Skeletal muscle tissue (tissue), 3 donors: ENCODE measurements at regions not wholly inside any gene's neighbourhood (a gene's known extent, or its start where the extent isn't known, plus 50 kb on each side); places are given as distances from the start of the nearest gene placed in this dataset.

Experiments used
- H3K27ac ChIP-seq: one replicate; pipeline ENCODE4 v1.7.0; 2013; ENCODE audit warnings: mild to moderate bottlenecking, low read depth, low read length, inconsistent platforms
- H3K27me3 ChIP-seq, 3 donors: one replicate each; pipeline ENCODE4 v1.7.0; 2013; ENCODE audit warnings: low read length in 3 of 3; ENCODE audit not compliant: control insufficient read depth in 3 of 3, insufficient read depth in 3 of 3
- H3K36me3 ChIP-seq, 3 donors: one replicate each; pipeline ENCODE4 v1.7.0; 2013; ENCODE audit warnings: low read length in 3 of 3; ENCODE audit not compliant: control insufficient read depth in 3 of 3, insufficient read depth in 3 of 3
- H3K4me1 ChIP-seq, 3 donors: one replicate each; pipeline ENCODE4 v1.7.0; 2013; ENCODE audit warnings: low read length in 3 of 3, mild to moderate bottlenecking in 3 of 3; ENCODE audit not compliant: control insufficient read depth in 3 of 3, insufficient read depth in 3 of 3
- H3K4me3 ChIP-seq, 3 donors: one replicate each; pipeline ENCODE4 v1.7.0; 2013; ENCODE audit warnings: low read length in 3 of 3
- H3K9ac ChIP-seq, 3 donors: one replicate each; pipeline ENCODE4 v1.7.0; 2013; ENCODE audit warnings: low read length in 3 of 3, mild to moderate bottlenecking in 3 of 3, moderate library complexity in 2 of 3, low read depth in 1 of 3
- H3K9me3 ChIP-seq, 3 donors: one replicate each; pipeline ENCODE4 v1.7.0; 2013; ENCODE audit warnings: low read length in 3 of 3; ENCODE audit not compliant: control insufficient read depth in 3 of 3
- donor health status: Osteomylitis.

- Histone ChIP-seq H3K4me3 (no peak overlapping the region), H3K9ac (no peak overlapping the region), H3K9me3 (peaks cover 0 to 2% (median 0%) of the 10 kb centered on the region in 3 donors), H3K36me3 (no peaks in the 10 kb centered on the region), H3K27me3 (no peaks in the 10 kb centered on the region), H3K27ac (no peak overlapping the region), H3K4me1 (no peaks in the 10 kb centered on the region)
Observed at GRCh38 chr2:192473331-192473730, 278.6 kb upstream of the TMEFF2 start.

DNA sequence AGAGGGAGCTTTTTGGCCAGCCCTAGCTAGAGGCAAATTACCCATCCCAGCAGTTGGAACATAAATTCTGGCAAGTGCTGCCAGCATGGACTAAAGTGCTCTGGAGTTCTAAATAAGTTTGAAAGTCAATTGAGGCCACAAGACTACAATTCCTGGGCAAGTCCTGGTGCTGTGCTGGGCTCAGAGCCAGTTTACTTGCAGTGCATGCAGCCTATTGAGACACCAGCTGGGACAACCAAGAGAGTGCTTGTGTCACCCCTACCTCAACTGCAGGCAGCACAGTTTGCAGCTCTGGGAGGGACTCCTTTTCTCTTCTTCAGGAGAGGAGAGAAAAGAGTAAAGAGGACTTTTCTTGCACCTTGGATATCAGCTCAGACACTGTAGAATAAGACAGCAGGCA is 277.2 kb upstream of the TMEFF2 start:
- Histone ChIP-seq H3K9ac (no peak overlapping the region), H3K36me3 (no peaks in the 10 kb centered on the region), H3K27ac (no peak overlapping the region), H3K27me3 (no peaks in the 10 kb centered on the region), H3K4me3 (no peak overlapping the region), H3K4me1 (no peaks in the 10 kb centered on the region), H3K9me3 (peaks cover 0 to 2% (median 0%) of the 10 kb centered on the region in 3 donors)

DNA sequence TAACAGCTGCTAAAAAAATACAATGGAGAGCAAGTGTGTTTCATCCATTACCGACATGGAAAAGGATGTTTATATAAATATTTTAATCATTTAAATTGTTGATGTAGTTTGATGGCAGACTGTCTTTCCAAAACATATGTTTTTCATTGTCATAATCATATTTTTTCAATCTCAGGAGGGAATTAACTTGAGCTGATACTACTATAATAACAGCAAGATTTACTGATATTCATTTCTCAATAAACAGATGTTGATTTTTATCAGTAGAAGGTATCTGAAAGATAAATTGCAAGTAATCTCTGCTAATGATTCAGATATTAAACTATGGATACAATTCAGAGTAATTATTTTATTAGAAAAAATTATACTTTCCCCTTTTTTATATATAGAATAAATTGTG is 274.9 kb upstream of the TMEFF2 start:
- Histone ChIP-seq H3K4me3 (no peak overlapping the region), H3K4me1 (no peaks in the 10 kb centered on the region), H3K27me3 (no peaks in the 10 kb centered on the region), H3K27ac (no peak overlapping the region), H3K36me3 (no peaks in the 10 kb centered on the region), H3K9ac (no peak overlapping the region), H3K9me3 (peaks cover 0 to 2% (median 0%) of the 10 kb centered on the region in 3 donors)

- Histone ChIP-seq H3K27ac (no peak overlapping the region), H3K36me3 (no peaks in the 10 kb centered on the region), H3K9ac (no peak overlapping the region), H3K27me3 (no peaks in the 10 kb centered on the region), H3K4me3 (no peak overlapping the region), H3K9me3 (peaks cover 0 to 2% (median 0%) of the 10 kb centered on the region in 3 donors), H3K4me1 (no peaks in the 10 kb centered on the region)
Observed at GRCh38 chr2:192467953-192468660, 273.4 kb upstream of the TMEFF2 start.

- no peaks in the 10 kb centered on the region for H3K27me3 ChIP-seq
- H3K9ac ChIP-seq: no peak overlapping the region
- H3K9me3 ChIP-seq: peaks cover 0 to 2% (median 0%) of the 10 kb centered on the region in 3 donors
- no peaks in the 10 kb centered on the region for H3K4me1 ChIP-seq
- no peak overlapping the region for H3K4me3 ChIP-seq
- H3K36me3 ChIP-seq: no peaks in the 10 kb centered on the region
- no peak overlapping the region for H3K27ac ChIP-seq
Observed at GRCh38 chr2:192465141-192465540, 270.4 kb upstream of the TMEFF2 start.

DNA sequence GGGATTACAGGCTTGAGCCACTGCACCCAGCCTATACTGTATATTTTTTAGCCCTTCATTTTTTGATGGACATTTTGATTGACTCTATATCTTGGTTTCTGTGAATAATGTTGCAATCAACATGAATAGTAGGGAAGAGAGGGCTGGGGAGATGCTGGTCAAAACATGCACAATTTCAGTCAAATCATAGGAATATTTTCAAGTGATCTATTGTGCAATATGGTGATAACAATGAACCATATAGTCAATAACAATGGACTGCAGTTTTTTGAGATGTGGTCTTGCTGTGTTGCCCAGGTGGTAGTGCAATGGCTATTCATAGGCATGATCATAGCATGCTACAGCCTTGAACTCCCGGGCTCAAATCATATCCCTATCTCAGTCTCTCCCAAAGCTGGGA is 264.7 kb upstream of the TMEFF2 start:
- peaks cover 0 to 2% (median 0%) of the 10 kb centered on the region in 3 donors for H3K9me3 ChIP-seq
- H3K4me1 ChIP-seq: no peaks in the 10 kb centered on the region
- H3K9ac ChIP-seq: no peak overlapping the region
- no peaks in the 10 kb centered on the region for H3K36me3 ChIP-seq
- H3K4me3 ChIP-seq: no peak overlapping the region
- H3K27ac ChIP-seq: no peak overlapping the region
- no peaks in the 10 kb centered on the region for H3K27me3 ChIP-seq

DNA sequence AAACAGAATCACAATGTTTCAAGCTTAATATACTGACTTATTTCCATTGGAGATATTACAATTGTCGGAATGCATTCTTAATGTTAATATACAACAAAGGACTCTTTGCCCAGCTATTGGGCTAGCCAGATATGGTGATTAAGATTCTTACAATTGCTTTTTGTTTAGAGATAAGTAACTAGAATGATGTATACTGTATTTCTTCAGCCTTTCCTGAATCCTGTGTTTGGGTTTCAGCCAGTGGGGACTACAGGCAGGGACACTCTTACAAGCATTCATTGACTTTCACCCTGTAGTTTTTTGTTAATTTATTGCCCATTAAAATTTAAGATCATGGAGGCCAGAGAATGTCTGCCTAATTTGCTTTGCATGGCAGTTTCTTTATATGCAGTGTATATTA is 254.1 kb upstream of the TMEFF2 start:
- no peak overlapping the region for H3K4me3 ChIP-seq
- H3K36me3 ChIP-seq: no peaks in the 10 kb centered on the region
- no peaks in the 10 kb centered on the region for H3K9me3 ChIP-seq
- no peak overlapping the region for H3K27ac ChIP-seq
- H3K4me1 ChIP-seq: no peaks in the 10 kb centered on the region
- H3K9ac ChIP-seq: no peak overlapping the region
- no peaks in the 10 kb centered on the region for H3K27me3 ChIP-seq

DNA sequence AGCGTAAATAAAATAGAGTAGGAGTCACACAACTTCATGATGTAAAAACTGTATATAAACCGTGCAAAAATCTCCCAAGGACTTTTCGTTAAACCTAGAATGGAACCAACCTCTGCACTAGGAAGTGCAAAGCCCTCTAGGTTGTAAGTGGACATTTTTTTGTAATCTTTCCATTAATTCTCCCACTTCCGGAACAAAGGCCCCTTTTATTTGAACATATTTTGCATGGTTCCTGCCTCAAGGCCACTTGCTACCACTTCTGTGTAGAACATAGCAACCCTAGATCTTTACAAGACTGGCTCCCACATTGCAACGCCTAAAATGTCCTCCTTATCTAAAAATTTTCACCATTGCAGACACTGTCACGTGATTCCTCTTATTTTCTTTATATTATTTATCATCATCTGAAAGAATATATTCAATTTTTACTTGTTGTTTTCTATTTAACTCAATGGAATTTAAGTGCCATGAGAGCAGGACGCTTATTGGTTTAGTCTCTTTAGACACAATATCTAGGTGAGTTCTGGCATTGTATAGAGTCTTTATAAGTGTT is 249.6 kb upstream of the TMEFF2 start:
- Histone ChIP-seq H3K9ac (no peak overlapping the region), H3K4me1 (no peaks in the 10 kb centered on the region)

DNA sequence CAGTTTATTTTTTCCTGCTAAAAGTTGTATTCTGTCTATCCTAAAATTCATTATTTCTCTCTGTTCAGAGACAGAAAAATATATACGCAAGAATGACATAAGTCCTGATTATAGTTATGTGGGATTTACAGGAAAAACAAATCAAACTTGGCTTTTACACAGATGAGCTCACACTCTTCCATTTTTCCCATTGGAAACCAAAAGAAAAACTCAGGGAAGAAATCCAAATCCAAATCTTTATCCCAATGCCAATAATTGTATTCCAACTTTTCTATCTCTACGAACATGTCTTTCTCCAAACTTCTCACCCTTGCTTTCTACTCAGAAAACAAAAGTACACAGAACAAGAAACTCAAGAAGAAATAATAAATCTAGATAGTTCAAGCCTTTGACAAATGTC is 249.1 kb upstream of the TMEFF2 start:
- no peaks in the 10 kb centered on the region for H3K36me3 ChIP-seq
- H3K27me3 ChIP-seq: no peaks in the 10 kb centered on the region
- no peak overlapping the region for H3K27ac ChIP-seq
- no peaks in the 10 kb centered on the region for H3K9me3 ChIP-seq
- H3K4me3 ChIP-seq: no peak overlapping the region
- no peak overlapping the region for H3K9ac ChIP-seq
- H3K4me1 ChIP-seq: no peaks in the 10 kb centered on the region

More for the DNA sequence above, 249.6 kb upstream of the TMEFF2 start:
- Histone ChIP-seq H3K9me3 (no peaks in the 10 kb centered on the region), H3K27ac (no peak overlapping the region), H3K36me3 (no peaks in the 10 kb centered on the region), H3K4me3 (no peak overlapping the region), H3K27me3 (no peaks in the 10 kb centered on the region)

GRCh38 chr2:192438239-192438638 is 243.5 kb upstream of the TMEFF2 start:
- Histone ChIP-seq H3K4me1 (no peaks in the 10 kb centered on the region), H3K36me3 (no peaks in the 10 kb centered on the region), H3K27ac (no peak overlapping the region), H3K27me3 (no peaks in the 10 kb centered on the region), H3K9ac (no peak overlapping the region), H3K4me3 (no peak overlapping the region), H3K9me3 (no peaks in the 10 kb centered on the region)
